ENCODE measurements at regions not wholly inside any gene's neighbourhood (a gene's known extent, or its start where the extent isn't known, plus 50 kb on each side); places are given as distances from the start of the nearest gene placed in this dataset.

GRCh38 chr18:37779220-37779619 is 213.6 kb upstream of the CELF4 start:
- intact Hi-C loops (cut with DNase I) = no loop called here
- no peak overlapping the region for H3K27ac ChIP-seq
- no peak for ATAC-seq
- H3K9me3 ChIP-seq = no peaks in the 10 kb centered on the region
- WGBS (ENCODE audit: insufficient coverage, low coverage, low lambda C conversion rate, missing lambda C conversion rate) = 63% methylated on average over 7 of the region's 7 CpGs
- H3K27me3 ChIP-seq = no peaks in the 10 kb centered on the region
- H3K4me3 ChIP-seq = no peak overlapping the region
- H3K36me3 ChIP-seq = no peaks in the 10 kb centered on the region
- TF ChIP-seq, protein P1, sequence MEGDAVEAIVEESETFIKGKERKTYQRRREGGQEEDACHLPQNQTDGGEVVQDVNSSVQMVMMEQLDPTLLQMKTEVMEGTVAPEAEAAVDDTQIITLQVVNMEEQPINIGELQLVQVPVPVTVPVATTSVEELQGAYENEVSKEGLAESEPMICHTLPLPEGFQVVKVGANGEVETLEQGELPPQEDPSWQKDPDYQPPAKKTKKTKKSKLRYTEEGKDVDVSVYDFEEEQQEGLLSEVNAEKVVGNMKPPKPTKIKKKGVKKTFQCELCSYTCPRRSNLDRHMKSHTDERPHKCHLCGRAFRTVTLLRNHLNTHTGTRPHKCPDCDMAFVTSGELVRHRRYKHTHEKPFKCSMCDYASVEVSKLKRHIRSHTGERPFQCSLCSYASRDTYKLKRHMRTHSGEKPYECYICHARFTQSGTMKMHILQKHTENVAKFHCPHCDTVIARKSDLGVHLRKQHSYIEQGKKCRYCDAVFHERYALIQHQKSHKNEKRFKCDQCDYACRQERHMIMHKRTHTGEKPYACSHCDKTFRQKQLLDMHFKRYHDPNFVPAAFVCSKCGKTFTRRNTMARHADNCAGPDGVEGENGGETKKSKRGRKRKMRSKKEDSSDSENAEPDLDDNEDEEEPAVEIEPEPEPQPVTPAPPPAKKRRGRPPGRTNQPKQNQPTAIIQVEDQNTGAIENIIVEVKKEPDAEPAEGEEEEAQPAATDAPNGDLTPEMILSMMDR (IDR thresholded peaks at IDR 0.05) = no peak
- no peak for TF ChIP-seq POLR2A (IDR thresholded peaks at IDR 0.05)
- no peak for DNase-seq
- no peaks in the 10 kb centered on the region for H3K4me1 ChIP-seq

DNA sequence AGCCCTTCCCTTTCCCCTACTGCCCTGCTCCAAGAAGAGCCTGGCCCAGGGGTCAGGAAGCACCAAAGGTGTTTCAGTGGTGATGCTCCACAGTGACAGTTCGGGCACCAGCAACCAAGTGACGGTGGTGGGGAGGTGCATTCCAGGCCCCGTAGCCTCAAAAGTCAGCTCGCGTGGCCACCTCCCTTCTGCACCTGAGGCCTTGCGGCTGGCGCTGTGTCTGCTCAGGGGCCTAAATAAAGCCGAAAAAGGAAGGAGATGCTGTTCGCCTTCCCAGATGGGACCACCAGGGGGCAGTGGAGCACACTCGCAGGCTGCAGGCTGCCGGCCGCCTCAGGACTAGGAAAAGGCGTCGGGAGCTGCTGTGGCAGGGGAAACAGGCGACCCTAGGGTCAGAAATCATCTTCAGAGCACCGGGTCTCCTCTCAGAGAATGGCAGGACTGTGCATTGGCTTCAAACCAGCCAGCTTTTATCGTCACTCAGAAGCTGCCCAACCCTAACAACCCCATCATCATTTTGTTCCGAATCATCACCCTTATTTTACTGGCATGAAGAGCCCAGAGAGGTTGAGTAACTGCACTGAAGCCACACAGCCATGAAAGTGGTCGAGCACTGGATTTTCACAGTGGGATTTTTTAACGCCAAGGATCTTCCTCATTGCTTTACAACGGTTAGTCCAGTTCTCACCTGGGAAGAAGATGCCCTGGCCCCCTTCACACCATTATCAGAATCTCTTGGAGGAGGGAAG is 213.0 kb upstream of the CELF4 start:
- ATAC-seq = peak; percentile 76 to 91 (median 80)
- intact Hi-C loops (cut with DNase I) = no loop called here

DNA sequence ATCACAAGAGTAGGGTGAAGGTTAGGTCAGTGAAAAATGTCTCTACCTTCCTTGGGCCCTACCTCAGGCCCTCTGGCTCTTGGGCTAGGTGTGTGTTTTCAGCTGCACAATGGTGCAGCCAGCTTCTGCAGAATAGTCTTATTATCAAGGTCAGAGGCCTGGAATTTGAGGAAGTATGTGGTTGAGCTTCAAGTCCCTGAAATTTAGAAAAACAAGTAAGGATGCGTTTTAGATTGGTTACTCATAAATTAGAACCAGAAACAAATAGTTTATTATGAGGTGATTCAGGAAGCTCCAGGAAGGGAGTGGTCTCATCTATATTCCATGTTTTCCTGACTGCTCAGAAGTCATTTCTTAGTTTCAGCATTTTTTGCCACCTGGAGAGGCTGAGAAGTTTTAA is 204.2 kb upstream of the CELF4 start:
- DNase-seq (no peak), ATAC-seq (no peak)
- Histone ChIP-seq H3K9me3 (no peaks in the 10 kb centered on the region), H3K4me3 (no peak overlapping the region), H3K4me1 (no peaks in the 10 kb centered on the region), H3K27me3 (no peaks in the 10 kb centered on the region), H3K36me3 (no peaks in the 10 kb centered on the region), H3K27ac (no peak overlapping the region)
- intact Hi-C loops (cut with DNase I) = no loop called here
- no peak for TF ChIP-seq POLR2A (IDR thresholded peaks at IDR 0.05)
- TF ChIP-seq, protein P1 (IDR thresholded peaks at IDR 0.05) = no peak
- WGBS (ENCODE audit: insufficient coverage, low coverage, low lambda C conversion rate, missing lambda C conversion rate) = 11% methylated on average over 1 of the region's 1 CpG

More for the DNA sequence above, 213.0 kb upstream of the CELF4 start:
- H3K4me3 ChIP-seq = no peak overlapping the region
- H3K9me3 ChIP-seq = no peaks in the 10 kb centered on the region
- H3K27ac ChIP-seq = no peak overlapping the region
- no peaks in the 10 kb centered on the region for H3K36me3 ChIP-seq
- WGBS (ENCODE audit: insufficient coverage, low coverage, low lambda C conversion rate, missing lambda C conversion rate) = 13% methylated on average over 18 of the region's 21 CpGs
- H3K27me3 ChIP-seq = no peaks in the 10 kb centered on the region
- H3K4me1 ChIP-seq = no peaks in the 10 kb centered on the region
- TF ChIP-seq, protein P1 (IDR thresholded peaks at IDR 0.05) = peak; percentile 53 to 72 (median 68)
- no peak for TF ChIP-seq POLR2A (IDR thresholded peaks at IDR 0.05)
- peak; percentile 56 to 66 (median 57) for DNase-seq

- no peaks in the 10 kb centered on the region for H3K9me3 ChIP-seq
- H3K4me3 ChIP-seq = no peak overlapping the region
- WGBS (ENCODE audit: insufficient coverage, low coverage, low lambda C conversion rate, missing lambda C conversion rate) = 53% methylated on average over 7 of the region's 8 CpGs
- intact Hi-C loops (cut with DNase I) = no loop called here
- DNase-seq (no peak), ATAC-seq (no peak)
- no peaks in the 10 kb centered on the region for H3K36me3 ChIP-seq
- no peak overlapping the region for H3K27ac ChIP-seq
- no peaks in the 10 kb centered on the region for H3K4me1 ChIP-seq
- TF ChIP-seq, protein P1 (IDR thresholded peaks at IDR 0.05) = no peak
- no peak for TF ChIP-seq POLR2A (IDR thresholded peaks at IDR 0.05)
- no peaks in the 10 kb centered on the region for H3K27me3 ChIP-seq
Observed at GRCh38 chr18:37764541-37765288, 199.1 kb upstream of the CELF4 start.
